Glutamatergic neuron (in vitro differentiated cells): ENCODE measurements at regions not wholly inside any gene's neighbourhood (a gene's known extent, or its start where the extent isn't known, plus 50 kb on each side); places are given as distances from the start of the nearest gene placed in this dataset.
A peak's percentile ranks its signal among the peaks of the same experiment; 100 is the strongest.

Experiments
- DNase-seq: peaks from one replicate; pipeline ENCODE4 v3.0.0; 2022
- H3K27ac Mint-ChIP-seq: one replicate; pipeline ENCODE4 v1.8.0; 2020; ENCODE audit warnings: mild to moderate bottlenecking, mixed read lengths, inconsistent platforms; ENCODE audit not compliant: unreplicated experiment
- H3K27me3 Mint-ChIP-seq: one replicate; pipeline ENCODE4 v1.8.0; 2020; ENCODE audit warnings: mild to moderate bottlenecking, moderate library complexity, mixed read lengths, inconsistent platforms; ENCODE audit not compliant: unreplicated experiment
- H3K36me3 Mint-ChIP-seq: one replicate; pipeline ENCODE4 v1.8.0; 2020; ENCODE audit warnings: mild to moderate bottlenecking, mixed read lengths, inconsistent platforms; ENCODE audit not compliant: unreplicated experiment
- H3K4me1 Mint-ChIP-seq: one replicate; pipeline ENCODE4 v1.8.0; 2020; ENCODE audit warnings: mild to moderate bottlenecking, low read depth, mixed read lengths, inconsistent platforms; ENCODE audit not compliant: unreplicated experiment
- H3K4me3 Mint-ChIP-seq: one replicate; pipeline ENCODE4 v1.8.0; 2020; ENCODE audit warnings: mild to moderate bottlenecking, mixed read lengths, inconsistent platforms; ENCODE audit not compliant: unreplicated experiment
- H3K9me3 Mint-ChIP-seq: one replicate; pipeline ENCODE4 v1.8.0; 2020; ENCODE audit warnings: mild to moderate bottlenecking, moderate library complexity, mixed read lengths, inconsistent platforms; ENCODE audit not compliant: unreplicated experiment
- TF ChIP-seq, protein P1 (sequence below): fragments of 200-600 bp; sonication (generic); IDR thresholded peaks from one replicate; pipeline ENCODE4 v1.5.0; 2021; ENCODE audit not compliant: partially characterized antibody, unreplicated experiment

DNA sequence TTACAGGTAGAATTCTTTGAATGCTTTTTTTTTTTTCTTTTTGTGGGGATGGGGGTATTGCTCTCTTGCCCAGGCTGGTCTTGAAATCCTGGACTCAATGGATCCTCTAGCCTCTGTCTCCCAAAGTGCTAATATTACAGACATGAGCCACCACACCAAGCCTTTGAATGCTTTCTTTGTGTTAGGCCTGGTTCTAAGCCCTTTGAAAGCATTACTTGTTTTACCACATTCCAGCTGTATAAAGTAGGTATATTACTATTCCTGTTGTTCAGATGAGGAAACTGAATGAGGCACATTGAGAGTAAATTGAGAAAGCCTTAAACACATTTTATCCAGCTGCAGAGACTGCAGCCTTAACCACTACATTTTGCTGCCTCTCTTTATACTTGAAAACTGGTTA, 841.8 kb upstream of the ADGRL4 start:
- no peak for DNase-seq
- TF ChIP-seq, protein P1, sequence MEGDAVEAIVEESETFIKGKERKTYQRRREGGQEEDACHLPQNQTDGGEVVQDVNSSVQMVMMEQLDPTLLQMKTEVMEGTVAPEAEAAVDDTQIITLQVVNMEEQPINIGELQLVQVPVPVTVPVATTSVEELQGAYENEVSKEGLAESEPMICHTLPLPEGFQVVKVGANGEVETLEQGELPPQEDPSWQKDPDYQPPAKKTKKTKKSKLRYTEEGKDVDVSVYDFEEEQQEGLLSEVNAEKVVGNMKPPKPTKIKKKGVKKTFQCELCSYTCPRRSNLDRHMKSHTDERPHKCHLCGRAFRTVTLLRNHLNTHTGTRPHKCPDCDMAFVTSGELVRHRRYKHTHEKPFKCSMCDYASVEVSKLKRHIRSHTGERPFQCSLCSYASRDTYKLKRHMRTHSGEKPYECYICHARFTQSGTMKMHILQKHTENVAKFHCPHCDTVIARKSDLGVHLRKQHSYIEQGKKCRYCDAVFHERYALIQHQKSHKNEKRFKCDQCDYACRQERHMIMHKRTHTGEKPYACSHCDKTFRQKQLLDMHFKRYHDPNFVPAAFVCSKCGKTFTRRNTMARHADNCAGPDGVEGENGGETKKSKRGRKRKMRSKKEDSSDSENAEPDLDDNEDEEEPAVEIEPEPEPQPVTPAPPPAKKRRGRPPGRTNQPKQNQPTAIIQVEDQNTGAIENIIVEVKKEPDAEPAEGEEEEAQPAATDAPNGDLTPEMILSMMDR: no peak
- Mint-ChIP-seq H3K27me3 (no peaks in the 10 kb centered on the region), H3K4me1 (peaks cover 24% of the 10 kb centered on the region), H3K36me3 (no peaks in the 10 kb centered on the region), H3K4me3 (no peak overlapping the region), H3K9me3 (no peaks in the 10 kb centered on the region), H3K27ac (no peak overlapping the region)

DNA sequence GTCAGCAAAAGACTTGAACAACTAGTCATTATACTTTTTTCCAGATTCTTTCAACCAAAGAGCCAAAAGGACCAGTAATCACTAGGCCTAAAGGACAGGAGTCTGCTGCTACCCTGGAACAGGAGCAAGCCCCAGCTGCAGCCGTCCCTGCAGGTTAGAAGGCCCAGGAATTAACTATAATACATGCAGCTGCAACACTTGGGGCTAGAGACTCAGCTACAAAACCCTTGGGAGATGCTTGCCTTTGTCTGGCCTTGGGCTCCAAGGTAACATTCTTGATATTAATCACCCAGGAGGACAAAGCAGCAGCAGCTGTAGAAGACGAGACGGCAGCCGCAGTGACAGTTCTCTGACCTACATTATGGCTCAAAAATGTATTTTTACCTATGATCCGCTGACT, 841.2 kb upstream of the ADGRL4 start:
- TF ChIP-seq, protein P1: no peak
- no peak overlapping the region for H3K27ac Mint-ChIP-seq

DNA sequence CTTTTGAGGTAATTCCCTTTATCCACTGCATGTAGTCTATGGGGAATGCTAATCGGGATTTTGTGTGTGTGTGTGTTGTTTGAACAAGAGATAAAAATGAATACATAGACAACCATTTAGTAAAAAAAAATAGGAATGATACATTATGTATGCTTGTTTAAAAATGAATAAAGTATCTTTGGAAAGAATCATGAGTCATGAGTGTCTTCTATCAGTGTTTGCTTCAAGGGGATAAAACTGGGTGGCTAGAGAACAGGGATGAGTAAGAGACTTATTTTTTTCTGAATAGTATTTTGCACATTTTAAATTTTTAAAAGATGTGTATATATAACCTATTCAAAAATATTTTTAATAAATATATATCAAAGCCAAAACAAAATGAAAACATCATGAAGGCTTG, 839.4 kb upstream of the ADGRL4 start:
- no peak overlapping the region for H3K4me3 Mint-ChIP-seq
- H3K36me3 Mint-ChIP-seq: no peaks in the 10 kb centered on the region
- peaks cover 24% of the 10 kb centered on the region for H3K4me1 Mint-ChIP-seq
- no peaks in the 10 kb centered on the region for H3K9me3 Mint-ChIP-seq
- no peak overlapping the region for H3K27ac Mint-ChIP-seq
- no peak for DNase-seq
- TF ChIP-seq, protein P1: no peak
- H3K27me3 Mint-ChIP-seq: no peaks in the 10 kb centered on the region

More for the DNA sequence above, 841.2 kb upstream of the ADGRL4 start:
- Mint-ChIP-seq H3K4me3 (no peak overlapping the region), H3K4me1 (peaks cover 23% of the 10 kb centered on the region), H3K27me3 (no peaks in the 10 kb centered on the region), H3K36me3 (no peaks in the 10 kb centered on the region), H3K9me3 (no peaks in the 10 kb centered on the region)
- DNase-seq: peak; percentile 35

DNA sequence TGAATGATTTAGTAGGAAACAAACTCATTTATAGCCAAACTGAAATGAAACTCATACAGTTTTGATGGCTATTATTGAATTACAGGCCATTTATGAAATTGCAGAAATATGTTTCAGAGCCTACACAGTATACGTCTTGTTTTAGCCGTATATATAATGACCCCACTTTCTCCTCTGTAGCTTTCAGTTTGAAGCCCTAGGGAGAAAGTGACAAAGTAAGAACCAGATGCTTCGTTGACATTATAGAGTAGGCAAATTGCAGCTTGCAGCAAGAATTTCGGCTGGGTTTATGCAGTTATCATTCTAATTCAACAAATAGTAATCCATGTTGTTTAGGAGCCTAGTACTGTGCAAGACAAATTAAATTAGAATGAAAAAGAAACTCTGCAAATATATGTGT, 836.3 kb upstream of the ADGRL4 start:
- H3K27me3 Mint-ChIP-seq: no peaks in the 10 kb centered on the region
- DNase-seq: no peak
- H3K9me3 Mint-ChIP-seq: no peaks in the 10 kb centered on the region
- no peak overlapping the region for H3K27ac Mint-ChIP-seq
- peaks cover 24% of the 10 kb centered on the region for H3K4me1 Mint-ChIP-seq
- H3K36me3 Mint-ChIP-seq: no peaks in the 10 kb centered on the region
- TF ChIP-seq, protein P1: no peak
- no peak overlapping the region for H3K4me3 Mint-ChIP-seq

DNA sequence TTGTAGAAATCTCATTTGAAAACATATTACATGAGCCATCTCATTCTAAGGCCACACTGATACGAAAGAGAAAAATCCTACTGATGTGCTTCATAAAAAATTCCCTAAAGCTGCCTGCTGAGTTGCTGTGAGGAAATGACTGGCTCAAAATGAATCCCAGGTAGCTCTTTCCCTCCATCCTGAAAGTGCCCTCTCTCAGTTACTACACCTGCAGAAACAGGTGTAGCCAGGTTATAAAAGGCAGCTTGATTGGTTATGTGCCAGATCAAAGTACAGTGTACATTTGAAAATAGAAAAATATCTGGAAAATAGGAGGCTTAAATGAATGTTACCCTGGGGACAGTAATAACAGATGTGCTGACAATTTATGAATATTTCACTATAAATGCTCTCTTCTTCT, 833.4 kb upstream of the ADGRL4 start:
- H3K4me3 Mint-ChIP-seq: no peak overlapping the region
- peaks cover 14% of the 10 kb centered on the region for H3K4me1 Mint-ChIP-seq
- TF ChIP-seq, protein P1: no peak
- H3K36me3 Mint-ChIP-seq: no peaks in the 10 kb centered on the region
- no peaks in the 10 kb centered on the region for H3K9me3 Mint-ChIP-seq
- no peak for DNase-seq
- H3K27ac Mint-ChIP-seq: no peak overlapping the region
- H3K27me3 Mint-ChIP-seq: no peaks in the 10 kb centered on the region
